ENCODE measurements at regions not wholly inside any gene's neighbourhood (a gene's known extent, or its start where the extent isn't known, plus 50 kb on each side); places are given as distances from the start of the nearest gene placed in this dataset.

DNA sequence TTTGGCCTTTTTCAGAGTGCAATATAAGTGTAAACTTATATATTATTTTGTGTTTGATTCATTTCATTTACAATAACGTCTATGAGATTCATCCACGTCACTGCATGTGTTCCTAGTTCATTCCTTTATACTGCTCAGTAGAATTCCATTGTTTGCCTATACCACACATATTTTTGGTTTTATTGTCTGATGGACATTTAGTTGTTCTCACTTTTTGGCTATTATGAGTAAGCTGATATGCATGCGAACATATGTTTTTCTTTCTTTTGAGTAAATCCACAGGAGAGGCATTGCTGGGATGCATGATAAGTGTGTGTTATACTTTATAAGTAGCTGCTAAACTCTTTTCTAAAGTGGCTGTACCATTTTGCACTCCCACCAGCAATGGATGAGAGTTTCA is 314.8 kb upstream of the HS6ST1 start:
- Histone ChIP-seq H3K4me3 (ENCODE audit: low read length) (no peak overlapping the region), H2AFZ (ENCODE audit: low read length) (no peak overlapping the region), H3F3A (ENCODE audit: insufficient read depth, low read length) (no peaks in the 10 kb centered on the region), H3K36me3 (replicated peaks; ENCODE audit: insufficient read depth, low read length) (no peaks in the 10 kb centered on the region), H3K27me3 (replicated peaks; ENCODE audit: insufficient read depth, low read length) (no peaks in the 10 kb centered on the region), H3K9me3 (replicated peaks; ENCODE audit: insufficient read depth, low read length) (no peaks in the 10 kb centered on the region), H3K9me2 (replicated peaks; ENCODE audit: insufficient read depth, low read length) (no peaks in the 10 kb centered on the region), H3K4me1 (ENCODE audit: low read length) (no peaks in the 10 kb centered on the region), H3K4me2 (ENCODE audit: low read depth, low read length) (no peak overlapping the region), H3K9ac (ENCODE audit: low read length) (no peak overlapping the region), H4K20me1 (ENCODE audit: insufficient read depth, low read length) (no peaks in the 10 kb centered on the region), H3K27ac (ENCODE audit: low read length) (no peak overlapping the region), H3K79me2 (ENCODE audit: low read length) (no peaks in the 10 kb centered on the region)
- DNase-seq = no peak
- TF ChIP-seq EZH2 (optimal IDR thresholded peaks at IDR 0.05; ENCODE audit: low read depth, low read length) (no peak), CTCF (IDR thresholded peaks at IDR 0.05; ENCODE audit: low read length) (no peak), EZH2phosphoT487 (IDR thresholded peaks at IDR 0.05; ENCODE audit: low read length) (no peak)

DNA sequence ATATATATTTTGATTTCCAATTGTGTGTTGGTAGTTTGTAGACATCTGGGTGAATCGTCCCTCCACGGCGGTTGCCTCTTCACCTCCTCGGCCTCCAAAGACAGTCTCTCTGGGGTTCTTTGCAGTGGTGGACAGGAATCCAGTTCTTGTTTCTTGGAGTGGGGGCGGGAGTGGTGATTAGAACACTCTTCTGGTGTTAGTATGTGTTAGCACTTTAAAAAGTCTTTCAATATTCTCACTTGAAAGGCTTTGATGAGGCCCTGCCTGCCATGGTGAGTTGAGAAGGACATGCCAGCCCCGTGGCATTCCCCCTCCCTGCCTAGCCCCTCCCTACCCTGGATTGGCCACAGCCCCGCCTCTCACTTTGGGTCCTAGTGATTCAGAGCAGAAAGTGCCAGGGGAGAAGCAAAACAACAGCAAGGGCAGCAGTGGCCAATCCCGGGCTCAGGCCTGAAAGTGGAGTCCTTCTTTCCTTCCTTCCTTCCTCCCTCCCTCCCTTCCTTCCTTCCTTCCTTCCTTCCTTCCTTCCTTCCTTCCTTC is 316.8 kb upstream of the HS6ST1 start:
- TF ChIP-seq CTCF (IDR thresholded peaks at IDR 0.05; ENCODE audit: low read length) = no peak
- no peak for TF ChIP-seq EZH2phosphoT487 (IDR thresholded peaks at IDR 0.05; ENCODE audit: low read length)
- no peak for TF ChIP-seq EZH2 (optimal IDR thresholded peaks at IDR 0.05; ENCODE audit: low read depth, low read length)
- Histone ChIP-seq H3K27me3 (replicated peaks; ENCODE audit: insufficient read depth, low read length) (no peaks in the 10 kb centered on the region), H3K4me2 (ENCODE audit: low read depth, low read length) (no peak overlapping the region), H3K9me2 (replicated peaks; ENCODE audit: insufficient read depth, low read length) (no peaks in the 10 kb centered on the region), H2AFZ (ENCODE audit: low read length) (no peak overlapping the region), H3K4me1 (ENCODE audit: low read length) (no peaks in the 10 kb centered on the region), H3K36me3 (replicated peaks; ENCODE audit: insufficient read depth, low read length) (no peaks in the 10 kb centered on the region), H3F3A (ENCODE audit: insufficient read depth, low read length) (no peaks in the 10 kb centered on the region), H3K27ac (ENCODE audit: low read length) (no peak overlapping the region), H3K79me2 (ENCODE audit: low read length) (no peaks in the 10 kb centered on the region), H3K9me3 (replicated peaks; ENCODE audit: insufficient read depth, low read length) (no peaks in the 10 kb centered on the region), H3K9ac (ENCODE audit: low read length) (no peak overlapping the region), H3K4me3 (ENCODE audit: low read length) (no peak overlapping the region), H4K20me1 (ENCODE audit: insufficient read depth, low read length) (no peaks in the 10 kb centered on the region)
- no peak for DNase-seq

GRCh38 chr2:128636802-128637147 is 318.1 kb upstream of the HS6ST1 start:
- no peaks in the 10 kb centered on the region for H3K4me1 ChIP-seq (ENCODE audit: low read length)
- no peaks in the 10 kb centered on the region for H3F3A ChIP-seq (ENCODE audit: insufficient read depth, low read length)
- no peak for TF ChIP-seq EZH2 (optimal IDR thresholded peaks at IDR 0.05; ENCODE audit: low read depth, low read length)
- TF ChIP-seq EZH2phosphoT487 (IDR thresholded peaks at IDR 0.05; ENCODE audit: low read length) = no peak
- no peak for TF ChIP-seq CTCF (IDR thresholded peaks at IDR 0.05; ENCODE audit: low read length)
- H3K36me3 ChIP-seq (replicated peaks; ENCODE audit: insufficient read depth, low read length) = no peaks in the 10 kb centered on the region
- no peak overlapping the region for H3K27ac ChIP-seq (ENCODE audit: low read length)
- H2AFZ ChIP-seq (ENCODE audit: low read length) = no peak overlapping the region
- no peaks in the 10 kb centered on the region for H4K20me1 ChIP-seq (ENCODE audit: insufficient read depth, low read length)
- H3K9ac ChIP-seq (ENCODE audit: low read length) = no peak overlapping the region
- no peaks in the 10 kb centered on the region for H3K27me3 ChIP-seq (replicated peaks; ENCODE audit: insufficient read depth, low read length)
- H3K4me3 ChIP-seq (ENCODE audit: low read length) = no peak overlapping the region
- H3K9me2 ChIP-seq (replicated peaks; ENCODE audit: insufficient read depth, low read length) = no peaks in the 10 kb centered on the region
- H3K9me3 ChIP-seq (replicated peaks; ENCODE audit: insufficient read depth, low read length) = no peaks in the 10 kb centered on the region
- H3K4me2 ChIP-seq (ENCODE audit: low read depth, low read length) = no peak overlapping the region
- DNase-seq = no peak
- H3K79me2 ChIP-seq (ENCODE audit: low read length) = no peaks in the 10 kb centered on the region
